GM12801 (cell line): ENCODE measurements at regions not wholly inside any gene's neighbourhood (a gene's known extent, or its start where the extent isn't known, plus 50 kb on each side); places are given as distances from the start of the nearest gene placed in this dataset.

Source experiments
- CTCF ChIP-seq: IDR thresholded peaks from one replicate; pipeline ENCODE4 v1.5.1; 2011; ENCODE audit warnings: control low read depth; ENCODE audit not compliant: insufficient read length; ENCODE audit errors: extremely low read depth

GRCh38 chr6:41413250-41413649 lies 77.8 kb downstream of the NCR2 start:
- no peak for TF ChIP-seq CTCF

- TF ChIP-seq CTCF, result no peak
Measured at GRCh38 chr6:41416501-41416837, 81.1 kb downstream of the NCR2 start.

GRCh38 chr6:41418741-41419140 lies 83.3 kb downstream of the NCR2 start:
- no peak for TF ChIP-seq CTCF

- no peak for TF ChIP-seq CTCF
Measured at GRCh38 chr6:41419385-41419784, 84.0 kb downstream of the NCR2 start.

- no peak for TF ChIP-seq CTCF
Measured at GRCh38 chr6:41420186-41420585, 84.8 kb downstream of the NCR2 start.

GRCh38 chr6:41422161-41422560 lies 86.8 kb downstream of the NCR2 start:
- TF ChIP-seq CTCF, result no peak

GRCh38 chr6:41423002-41423401 lies 87.6 kb downstream of the NCR2 start:
- no peak for TF ChIP-seq CTCF
